Activated T-helper 17 cell treated with anti-CD3 and anti-CD28 coated beads, Interleukin-2, amount 50 U/mL, for 72 hours (primary cell): ENCODE measurements at regions not wholly inside any gene's neighbourhood (a gene's known extent, or its start where the extent isn't known, plus 50 kb on each side); places are given as distances from the start of the nearest gene placed in this dataset.
A peak's percentile ranks its signal among the peaks of the same experiment; 100 is the strongest.

Experiments used
- ATAC-seq: fragments of 150-1000 bp; cut with Tn5 transposase; replicated peaks from 2 replicates; pipeline ENCODE4 v1.10.0; 2021; ENCODE audit warnings: mild to moderate bottlenecking, moderate library complexity
- H3K27ac Mint-ChIP-seq: one replicate; pipeline ENCODE4 v1.8.0; 2022; ENCODE audit warnings: mixed read lengths
- H3K27me3 Mint-ChIP-seq: one replicate; pipeline ENCODE4 v1.8.0; 2022; ENCODE audit warnings: mixed read lengths
- H3K36me3 Mint-ChIP-seq: one replicate; pipeline ENCODE4 v1.8.0; 2022; ENCODE audit warnings: low read depth, mild to moderate bottlenecking, mixed read lengths
- H3K4me1 Mint-ChIP-seq: one replicate; pipeline ENCODE4 v1.8.0; 2022; ENCODE audit warnings: mixed read lengths
- H3K4me3 Mint-ChIP-seq: one replicate; pipeline ENCODE4 v1.8.0; 2022; ENCODE audit warnings: mild to moderate bottlenecking, mixed read lengths
- H3K9me3 Mint-ChIP-seq: one replicate; pipeline ENCODE4 v1.8.0; 2022; ENCODE audit warnings: mixed read lengths

- peaks cover 7% of the 10 kb centered on the region for H3K9me3 Mint-ChIP-seq
- no peaks in the 10 kb centered on the region for H3K27me3 Mint-ChIP-seq
These were observed 373.3 kb upstream of the DIAPH2 start for GRCh38 chrX:96311366-96311765.

GRCh38 chrX:96314985-96315384 lies 369.7 kb upstream of the DIAPH2 start:
- Mint-ChIP-seq H3K27ac (no peak overlapping the region), H3K4me3 (no peak overlapping the region), H3K9me3 (peaks cover 7% of the 10 kb centered on the region), H3K27me3 (no peaks in the 10 kb centered on the region), H3K4me1 (no peaks in the 10 kb centered on the region), H3K36me3 (no peaks in the 10 kb centered on the region)
- peak; percentile 66 for ATAC-seq

More at GRCh38 chrX:96311366-96311765, 373.3 kb upstream of the DIAPH2 start:
- ATAC-seq = no peak
- no peaks in the 10 kb centered on the region for H3K4me1 Mint-ChIP-seq
- no peak overlapping the region for H3K4me3 Mint-ChIP-seq
- H3K27ac Mint-ChIP-seq = no peak overlapping the region
- H3K36me3 Mint-ChIP-seq = no peaks in the 10 kb centered on the region

GRCh38 chrX:96361844-96362243 lies 322.8 kb upstream of the DIAPH2 start:
- no peak for ATAC-seq
- no peaks in the 10 kb centered on the region for H3K9me3 Mint-ChIP-seq
- no peak overlapping the region for H3K27ac Mint-ChIP-seq
- H3K4me1 Mint-ChIP-seq = no peaks in the 10 kb centered on the region
- H3K36me3 Mint-ChIP-seq = no peaks in the 10 kb centered on the region
- no peaks in the 10 kb centered on the region for H3K27me3 Mint-ChIP-seq
- H3K4me3 Mint-ChIP-seq = no peak overlapping the region

- Mint-ChIP-seq H3K27me3 (no peaks in the 10 kb centered on the region), H3K9me3 (no peaks in the 10 kb centered on the region), H3K36me3 (no peaks in the 10 kb centered on the region), H3K27ac (no peak overlapping the region), H3K4me3 (no peak overlapping the region), H3K4me1 (no peaks in the 10 kb centered on the region)
- ATAC-seq = no peak
These were observed 312.2 kb upstream of the DIAPH2 start for GRCh38 chrX:96372313-96373046.

- H3K4me1 Mint-ChIP-seq = no peaks in the 10 kb centered on the region
- H3K9me3 Mint-ChIP-seq = no peaks in the 10 kb centered on the region
- H3K27me3 Mint-ChIP-seq = no peaks in the 10 kb centered on the region
- no peak overlapping the region for H3K4me3 Mint-ChIP-seq
- H3K27ac Mint-ChIP-seq = no peak overlapping the region
- no peak for ATAC-seq
- no peaks in the 10 kb centered on the region for H3K36me3 Mint-ChIP-seq
These were observed 311.6 kb upstream of the DIAPH2 start for GRCh38 chrX:96373047-96373355.

- Mint-ChIP-seq H3K9me3 (no peaks in the 10 kb centered on the region), H3K4me3 (no peak overlapping the region), H3K4me1 (no peaks in the 10 kb centered on the region), H3K27me3 (no peaks in the 10 kb centered on the region), H3K36me3 (no peaks in the 10 kb centered on the region), H3K27ac (no peak overlapping the region)
- no peak for ATAC-seq
These were observed 308.4 kb upstream of the DIAPH2 start for GRCh38 chrX:96376266-96376665.

GRCh38 chrX:96379951-96380350 lies 304.7 kb upstream of the DIAPH2 start:
- Mint-ChIP-seq H3K4me3 (no peak overlapping the region), H3K4me1 (no peaks in the 10 kb centered on the region), H3K36me3 (no peaks in the 10 kb centered on the region), H3K9me3 (no peaks in the 10 kb centered on the region), H3K27ac (no peak overlapping the region), H3K27me3 (no peaks in the 10 kb centered on the region)
- no peak for ATAC-seq

- H3K36me3 Mint-ChIP-seq = no peaks in the 10 kb centered on the region
- H3K27ac Mint-ChIP-seq = no peak overlapping the region
- H3K4me1 Mint-ChIP-seq = no peaks in the 10 kb centered on the region
- no peak overlapping the region for H3K4me3 Mint-ChIP-seq
- no peaks in the 10 kb centered on the region for H3K9me3 Mint-ChIP-seq
- ATAC-seq = no peak
- H3K27me3 Mint-ChIP-seq = no peaks in the 10 kb centered on the region
These were observed 302.6 kb upstream of the DIAPH2 start for GRCh38 chrX:96382018-96382417.

- ATAC-seq = no peak
- no peaks in the 10 kb centered on the region for H3K9me3 Mint-ChIP-seq
- H3K36me3 Mint-ChIP-seq = no peaks in the 10 kb centered on the region
- no peak overlapping the region for H3K27ac Mint-ChIP-seq
- H3K27me3 Mint-ChIP-seq = no peaks in the 10 kb centered on the region
- no peaks in the 10 kb centered on the region for H3K4me1 Mint-ChIP-seq
- H3K4me3 Mint-ChIP-seq = no peak overlapping the region
These were observed 301.2 kb upstream of the DIAPH2 start for GRCh38 chrX:96383428-96383827.

- Mint-ChIP-seq H3K4me3 (no peak overlapping the region), H3K4me1 (no peaks in the 10 kb centered on the region), H3K27ac (no peak overlapping the region), H3K36me3 (no peaks in the 10 kb centered on the region), H3K27me3 (no peaks in the 10 kb centered on the region), H3K9me3 (no peaks in the 10 kb centered on the region)
- ATAC-seq = no peak
These were observed 298.3 kb upstream of the DIAPH2 start for GRCh38 chrX:96386325-96386724.

- H3K4me1 Mint-ChIP-seq = no peaks in the 10 kb centered on the region
- ATAC-seq = no peak
- H3K4me3 Mint-ChIP-seq = no peak overlapping the region
- no peaks in the 10 kb centered on the region for H3K27me3 Mint-ChIP-seq
- H3K9me3 Mint-ChIP-seq = no peaks in the 10 kb centered on the region
- no peak overlapping the region for H3K27ac Mint-ChIP-seq
- no peaks in the 10 kb centered on the region for H3K36me3 Mint-ChIP-seq
These were observed 297.7 kb upstream of the DIAPH2 start for GRCh38 chrX:96386981-96387380.

- Mint-ChIP-seq H3K9me3 (no peaks in the 10 kb centered on the region), H3K4me3 (no peak overlapping the region), H3K27me3 (no peaks in the 10 kb centered on the region), H3K27ac (no peak overlapping the region), H3K36me3 (no peaks in the 10 kb centered on the region), H3K4me1 (no peaks in the 10 kb centered on the region)
- no peak for ATAC-seq
These were observed 296.8 kb upstream of the DIAPH2 start for GRCh38 chrX:96387801-96388200.

GRCh38 chrX:96389281-96390047 lies 295.2 kb upstream of the DIAPH2 start:
- Mint-ChIP-seq H3K27ac (no peak overlapping the region), H3K27me3 (no peaks in the 10 kb centered on the region), H3K36me3 (no peaks in the 10 kb centered on the region), H3K9me3 (no peaks in the 10 kb centered on the region), H3K4me3 (no peak overlapping the region), H3K4me1 (no peaks in the 10 kb centered on the region)
- no peak for ATAC-seq

GRCh38 chrX:96394598-96394997 lies 290.0 kb upstream of the DIAPH2 start:
- H3K4me3 Mint-ChIP-seq = no peak overlapping the region
- H3K9me3 Mint-ChIP-seq = no peaks in the 10 kb centered on the region
- H3K27ac Mint-ChIP-seq = no peak overlapping the region
- no peaks in the 10 kb centered on the region for H3K27me3 Mint-ChIP-seq
- no peaks in the 10 kb centered on the region for H3K4me1 Mint-ChIP-seq
- ATAC-seq = no peak
- no peaks in the 10 kb centered on the region for H3K36me3 Mint-ChIP-seq

GRCh38 chrX:96403446-96403845 lies 281.2 kb upstream of the DIAPH2 start:
- H3K4me1 Mint-ChIP-seq = no peaks in the 10 kb centered on the region
- peak; percentile 9 for ATAC-seq
- H3K27me3 Mint-ChIP-seq = no peaks in the 10 kb centered on the region
- H3K4me3 Mint-ChIP-seq = no peak overlapping the region
- no peaks in the 10 kb centered on the region for H3K36me3 Mint-ChIP-seq
- no peak overlapping the region for H3K27ac Mint-ChIP-seq
- H3K9me3 Mint-ChIP-seq = no peaks in the 10 kb centered on the region
